ENCODE measurements at regions not wholly inside any gene's neighbourhood (a gene's known extent, or its start where the extent isn't known, plus 50 kb on each side); places are given as distances from the start of the nearest gene placed in this dataset.
"Not testable (repeated sequence)": the region's sequence is repeated elsewhere in the genome, so short reads cannot be mapped to it uniquely, and the experiment has no call there.

- no peak for FAIRE-seq
Observed at GRCh38 chr15:95202569-95203349, 971.4 kb downstream of the MCTP2 start.

- FAIRE-seq = no peak
Observed at GRCh38 chr15:95205077-95205476, 973.7 kb downstream of the MCTP2 start.

GRCh38 chr15:95205830-95206229 is 974.5 kb downstream of the MCTP2 start:
- FAIRE-seq = not testable (repeated sequence)

GRCh38 chr15:95208071-95208470 is 976.7 kb downstream of the MCTP2 start:
- no peak for FAIRE-seq

GRCh38 chr15:95208988-95209387 is 977.6 kb downstream of the MCTP2 start:
- FAIRE-seq = no peak

- no peak for FAIRE-seq
Observed at GRCh38 chr15:95210436-95210981, 979.1 kb downstream of the MCTP2 start.

- no peak for FAIRE-seq
Observed at GRCh38 chr15:95215017-95215416, 983.7 kb downstream of the MCTP2 start.

- FAIRE-seq = no peak
Observed at GRCh38 chr15:95226835-95227234, 995.5 kb downstream of the MCTP2 start.

- no peak for FAIRE-seq
Observed at GRCh38 chr15:95227235-95227634, 995.9 kb downstream of the MCTP2 start.

GRCh38 chr15:95228856-95229555 is 997.6 kb downstream of the MCTP2 start:
- FAIRE-seq = no peak

- FAIRE-seq = no peak
Observed at GRCh38 chr15:95235033-95235432, 1003.7 kb downstream of the MCTP2 start.

- no peak for FAIRE-seq
Observed at GRCh38 chr15:95247071-95247984, 1016.0 kb downstream of the MCTP2 start.

- FAIRE-seq = no peak
Observed at GRCh38 chr15:95249524-95249923, 1018.2 kb downstream of the MCTP2 start.

GRCh38 chr15:95252404-95252803 is 1021.0 kb downstream of the MCTP2 start:
- FAIRE-seq = no peak

- no peak for FAIRE-seq
Observed at GRCh38 chr15:95254263-95254662, 1022.9 kb downstream of the MCTP2 start.

GRCh38 chr15:95259513-95259912 is 1028.2 kb downstream of the MCTP2 start:
- FAIRE-seq = peak; percentile 96

- FAIRE-seq = no peak
Observed at GRCh38 chr15:95259965-95260364, 1028.6 kb downstream of the MCTP2 start.

- FAIRE-seq = no peak
Observed at GRCh38 chr15:95260856-95261255, 1029.5 kb downstream of the MCTP2 start.

- no peak for FAIRE-seq
Observed at GRCh38 chr15:95261546-95261945, 1030.2 kb downstream of the MCTP2 start.

- no peak for FAIRE-seq
Observed at GRCh38 chr15:95261968-95262367, 1030.6 kb downstream of the MCTP2 start.

GRCh38 chr15:95262866-95263564 is 1031.7 kb downstream of the MCTP2 start:
- no peak for FAIRE-seq

- FAIRE-seq = no peak
Observed at GRCh38 chr15:95263751-95264150, 1032.4 kb downstream of the MCTP2 start.

Data from islet of Langerhans (tissue), 1 donor.